HG02943 (cell line): ENCODE measurements at regions not wholly inside any gene's neighbourhood (a gene's known extent, or its start where the extent isn't known, plus 50 kb on each side); places are given as distances from the start of the nearest gene placed in this dataset.
"Not testable (repeated sequence)": the region's sequence is repeated elsewhere in the genome, so short reads cannot be mapped to it uniquely, and the experiment has no call there.

Source experiments
- ATAC-seq: cut with Tn5 transposase; IDR thresholded peaks from one replicate; pipeline ENCODE4 v1.9.1; 2021; ENCODE audit warnings: mild to moderate bottlenecking, low read depth, moderate library complexity; ENCODE audit not compliant: unreplicated experiment

DNA sequence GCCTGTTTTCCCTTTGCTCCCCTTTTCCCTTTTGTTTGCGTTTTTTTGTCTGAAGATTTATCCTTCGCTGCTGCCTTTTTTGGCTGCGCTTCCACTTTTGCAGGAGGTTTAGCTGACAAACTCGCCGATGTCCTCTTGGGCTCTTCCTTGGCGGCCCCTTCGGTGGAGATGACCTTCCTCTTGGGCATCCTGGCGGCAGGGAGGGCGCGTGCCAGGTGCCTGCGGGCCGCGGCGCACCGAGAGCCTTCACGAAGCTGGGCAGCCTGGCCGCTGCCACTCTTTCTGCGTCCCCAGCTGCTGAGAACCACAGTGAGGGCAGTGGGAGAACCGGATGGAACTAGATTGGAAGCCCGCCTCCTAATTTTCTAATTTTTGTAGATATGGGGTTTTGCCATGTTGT is 197.1 kb upstream of the C2CD4B start:
- no peak for ATAC-seq

DNA sequence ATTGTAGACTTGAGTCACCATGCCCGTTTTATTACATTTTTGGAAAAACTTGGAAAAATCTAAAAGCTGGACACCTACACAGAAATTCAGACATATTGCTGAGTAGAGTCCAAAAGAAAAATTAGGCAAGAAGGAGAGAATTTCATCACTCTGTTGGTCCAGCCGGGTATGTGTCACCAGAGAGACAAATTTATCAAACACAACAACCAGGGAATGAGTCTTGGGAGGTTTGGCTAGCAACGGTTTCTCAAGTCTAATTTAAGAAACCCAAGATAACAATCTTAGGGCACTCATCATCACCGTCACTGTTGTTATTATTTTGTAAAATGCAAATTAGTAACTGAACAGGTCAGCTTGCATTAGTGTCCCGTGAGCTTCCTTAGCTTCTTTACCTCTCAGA is 197.5 kb upstream of the C2CD4B start:
- no peak for ATAC-seq

GRCh38 chr15:62363913-62364312 is 198.8 kb upstream of the C2CD4B start:
- ATAC-seq: no peak

DNA sequence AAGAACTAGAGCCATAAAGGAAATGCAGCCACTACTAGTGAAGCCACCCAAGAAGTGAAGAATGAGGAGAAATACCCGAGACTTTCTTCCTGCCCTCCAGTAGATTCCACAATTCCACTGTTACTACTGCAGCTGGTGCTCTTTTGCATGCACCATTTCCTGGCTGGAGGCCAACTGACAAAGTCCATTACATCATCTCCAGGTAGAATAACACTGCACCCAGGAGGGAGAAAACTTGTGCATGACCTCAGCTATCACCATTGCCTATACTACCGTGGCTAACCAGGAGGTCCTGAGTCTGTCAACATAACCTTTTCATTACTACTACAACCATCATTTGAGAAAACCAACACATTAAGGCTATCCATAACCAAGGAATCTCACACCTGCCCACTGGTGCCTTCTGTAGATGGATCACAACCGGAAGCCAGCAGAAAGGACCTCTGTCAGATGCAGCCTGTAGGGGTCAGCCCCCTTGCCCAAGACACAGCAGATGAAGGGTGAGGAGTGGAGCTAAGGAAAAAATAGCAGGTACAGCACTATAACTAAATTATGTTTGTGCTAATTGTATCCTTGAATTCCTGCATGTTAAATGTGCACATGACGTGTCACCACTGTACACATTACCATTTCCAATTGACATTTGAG is 200.8 kb upstream of the C2CD4B start:
- no peak for ATAC-seq

DNA sequence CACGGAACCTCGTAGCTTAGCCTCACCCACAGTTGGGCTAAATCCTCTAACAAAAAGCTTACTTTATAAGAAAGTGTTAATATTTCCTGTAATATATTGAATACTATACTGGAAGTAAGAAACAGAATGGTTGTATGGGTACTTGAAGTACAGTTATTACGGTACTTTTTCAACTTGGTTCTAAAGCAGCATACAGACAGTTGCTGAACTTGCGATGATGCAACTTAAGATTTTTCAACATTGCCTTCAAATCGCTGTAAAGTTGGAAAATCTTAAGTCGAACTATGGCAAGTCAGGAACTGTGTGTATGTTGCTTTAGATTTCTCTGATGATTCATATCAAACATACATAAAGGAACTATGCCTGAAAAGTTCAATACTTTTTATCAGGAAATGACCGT is 204.4 kb upstream of the C2CD4B start:
- ATAC-seq: no peak

- ATAC-seq: not testable (repeated sequence)
Measured at GRCh38 chr15:62371683-62372082, 206.6 kb upstream of the C2CD4B start.

- ATAC-seq: no peak
Measured at GRCh38 chr15:62377736-62378480, 212.8 kb upstream of the C2CD4B start.

DNA sequence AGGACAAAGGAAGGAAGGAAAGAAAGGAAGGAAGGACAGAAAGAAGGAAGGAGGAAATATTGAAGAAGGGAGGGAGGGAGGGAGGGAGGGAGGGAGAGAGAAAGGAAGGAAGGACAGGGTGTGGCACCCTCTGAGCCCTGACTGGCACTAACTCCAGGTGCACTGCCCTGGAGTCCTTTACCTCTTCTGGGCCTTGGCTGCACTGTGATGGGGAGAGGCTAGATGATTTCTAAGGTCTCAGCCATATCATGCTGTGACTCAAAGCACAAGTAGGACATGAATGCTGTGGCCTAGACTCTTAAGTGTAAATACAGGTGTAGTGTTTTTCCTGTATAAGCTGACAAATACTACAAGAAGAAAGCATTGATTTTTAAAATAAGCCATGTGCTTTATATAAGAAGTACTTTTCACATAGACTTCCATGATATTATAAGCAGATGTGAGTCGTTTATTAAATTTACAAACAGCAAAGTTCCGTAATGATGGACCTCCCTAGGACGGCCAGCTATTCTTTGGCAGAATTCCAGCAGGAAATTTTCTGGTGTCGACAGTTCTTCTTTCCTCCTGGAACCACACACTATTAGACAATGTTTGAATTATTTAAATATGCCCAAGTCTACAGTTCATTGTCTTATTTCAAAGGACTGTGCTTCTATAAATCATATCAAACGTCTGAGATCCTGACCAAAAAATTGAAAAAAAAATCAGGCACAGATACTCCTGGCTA is 213.8 kb upstream of the C2CD4B start:
- no peak for ATAC-seq

GRCh38 chr15:62380011-62380410 is 214.9 kb upstream of the C2CD4B start:
- ATAC-seq: no peak

DNA sequence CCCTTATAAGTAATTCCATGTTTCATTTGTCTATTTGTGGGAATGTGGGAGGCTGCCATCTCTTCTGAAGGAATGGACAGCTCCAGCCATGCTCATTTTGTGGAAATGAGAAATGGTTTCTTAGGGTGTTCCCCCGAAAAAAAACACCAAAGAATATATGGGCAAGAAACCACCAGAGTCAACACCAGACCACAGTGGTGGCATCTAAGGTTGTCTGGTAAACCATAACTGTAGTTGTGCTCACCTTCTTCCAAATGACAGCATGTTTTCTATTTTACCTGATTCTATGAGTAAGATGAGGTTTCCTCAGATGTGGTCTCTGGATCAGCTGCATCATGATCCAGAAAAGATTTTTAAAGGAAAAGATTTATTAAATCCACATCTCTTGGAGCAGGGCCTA is 217.0 kb upstream of the C2CD4B start:
- ATAC-seq: no peak

GRCh38 chr15:62389885-62390790 is 225.1 kb upstream of the C2CD4B start, which contains the start of gene TLN2:
TLN2 (plus strand) TSS chr15:62390550.
- ATAC-seq: peak; percentile 83

GRCh38 chr15:62390791-62391640 is 225.9 kb upstream of the C2CD4B start:
- ATAC-seq: no peak

GRCh38 chr15:62391641-62392262 is 226.7 kb upstream of the C2CD4B start:
- no peak for ATAC-seq

DNA sequence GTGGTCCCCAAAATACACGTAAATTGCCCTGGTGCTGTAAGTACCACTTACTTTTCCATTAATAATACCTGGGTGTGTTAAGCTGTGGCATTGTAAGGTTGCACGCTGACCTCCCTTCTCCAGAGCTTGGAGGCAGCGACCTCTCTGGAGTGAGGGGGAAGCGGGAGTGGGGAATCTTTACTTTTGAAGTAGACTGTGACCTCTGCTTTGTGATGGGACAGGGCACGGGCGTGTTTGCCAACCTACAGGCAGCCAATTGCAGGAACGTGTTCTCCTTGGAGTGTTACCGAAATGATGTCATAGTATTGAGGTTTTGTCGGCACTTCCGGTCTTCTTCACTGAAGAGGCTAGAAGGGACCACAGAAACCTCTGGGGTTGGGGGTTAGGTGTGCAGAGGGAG is 227.3 kb upstream of the C2CD4B start:
- ATAC-seq: no peak

GRCh38 chr15:62393196-62393595 is 228.1 kb upstream of the C2CD4B start:
- ATAC-seq: no peak

DNA sequence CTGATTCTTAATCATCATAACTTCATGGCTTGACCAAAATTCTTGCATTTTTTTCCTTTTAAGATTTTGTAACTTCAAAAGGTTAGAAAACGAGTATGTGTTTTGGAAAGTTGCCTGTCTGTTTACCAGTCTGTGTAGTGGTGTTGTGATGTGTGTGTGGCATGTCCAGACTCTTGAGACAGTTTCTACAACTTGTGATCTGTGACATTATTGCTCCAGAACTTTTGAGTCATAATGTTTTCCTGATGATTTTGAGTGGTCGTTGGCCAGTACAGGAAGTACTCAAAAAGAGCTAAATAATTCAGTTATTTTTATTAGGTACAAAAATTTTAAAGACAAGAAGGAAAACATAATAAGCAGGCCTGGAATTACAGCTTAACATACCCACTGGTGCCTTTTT is 229.0 kb upstream of the C2CD4B start:
- no peak for ATAC-seq

GRCh38 chr15:62400778-62401177 is 235.7 kb upstream of the C2CD4B start:
- no peak for ATAC-seq

DNA sequence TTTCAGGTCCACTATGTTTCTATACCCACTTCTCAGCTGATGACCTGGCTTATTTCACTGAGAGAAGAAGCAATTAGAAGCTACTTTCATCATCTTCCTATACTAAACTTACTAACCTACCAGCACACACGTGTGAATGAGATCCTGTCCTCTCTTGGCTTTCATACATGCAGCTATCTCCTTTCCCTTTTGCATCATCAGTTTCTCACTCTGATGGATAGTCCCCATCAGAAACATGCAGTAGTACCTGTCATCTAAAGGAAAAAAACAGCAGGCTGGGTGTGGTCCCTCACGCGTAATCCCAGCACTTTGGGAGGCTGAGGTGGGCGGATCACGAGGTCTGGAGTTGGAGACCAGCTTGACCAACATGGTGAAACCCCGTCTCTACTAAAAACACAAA is 237.6 kb upstream of the C2CD4B start:
- ATAC-seq: no peak

GRCh38 chr15:62403164-62403809 is 238.2 kb upstream of the C2CD4B start:
- ATAC-seq: no peak
